Posterior vena cava (tissue), 2 donors: ENCODE measurements at regions not wholly inside any gene's neighbourhood (a gene's known extent, or its start where the extent isn't known, plus 50 kb on each side); places are given as distances from the start of the nearest gene placed in this dataset.
"Not testable (repeated sequence)": the region's sequence is repeated elsewhere in the genome, so short reads cannot be mapped to it uniquely, and the experiment has no call there.

ENCODE experiments used
- DNase-seq: peaks from one replicate; pipeline ENCODE4 v3.0.0-alpha.2; 2020; ENCODE audit warnings: low spot score
- intact Hi-C, 2 donors: fragments of 100-400 bp; cut with DNase I; formaldehyde crosslinking; loops; one replicate each; pipeline versions ENCODE4 v1.14.1 to v1.14.2; 2022 to 2023
- donor health status: DM: yes; HTN: yes; CAD: no.
- donor health status: DM: yes; HTN: yes; CAD: no.

DNA sequence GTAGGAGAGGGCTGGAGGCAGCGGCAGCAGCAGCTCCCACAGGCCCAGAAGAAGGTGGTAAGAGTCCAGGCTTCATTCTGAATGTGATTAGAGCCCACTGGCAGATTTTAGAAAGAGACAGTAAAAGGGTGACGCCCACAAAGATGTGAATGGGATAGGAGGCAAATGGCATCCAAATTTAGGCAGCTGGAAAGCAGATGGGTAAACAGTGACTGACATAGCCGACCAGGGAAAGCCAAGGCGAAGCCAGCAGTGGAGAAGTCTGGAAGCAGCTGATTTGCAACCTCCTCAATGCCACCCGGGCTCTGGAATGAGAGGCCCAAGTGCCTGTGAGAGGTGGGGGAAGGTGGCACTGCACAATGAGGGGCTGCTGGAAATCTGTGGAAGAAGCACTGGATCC lies 103.3 kb downstream of the C5orf15 start:
- peak; percentile 64 for DNase-seq
- intact Hi-C loops = loop anchor here (5.0 to 10.0 kb wide), 2 partner anchors 430 to 753 kb away; no protein-coding TSS in a partner anchor

- DNase-seq = peak; percentile 62
- intact Hi-C loops = loop anchor here (5.0 to 10.0 kb wide), 2 partner anchors 430 to 752 kb away; no protein-coding TSS in a partner anchor
These were observed 103.7 kb downstream of the C5orf15 start for GRCh38 chr5:133864711-133865110.

DNA sequence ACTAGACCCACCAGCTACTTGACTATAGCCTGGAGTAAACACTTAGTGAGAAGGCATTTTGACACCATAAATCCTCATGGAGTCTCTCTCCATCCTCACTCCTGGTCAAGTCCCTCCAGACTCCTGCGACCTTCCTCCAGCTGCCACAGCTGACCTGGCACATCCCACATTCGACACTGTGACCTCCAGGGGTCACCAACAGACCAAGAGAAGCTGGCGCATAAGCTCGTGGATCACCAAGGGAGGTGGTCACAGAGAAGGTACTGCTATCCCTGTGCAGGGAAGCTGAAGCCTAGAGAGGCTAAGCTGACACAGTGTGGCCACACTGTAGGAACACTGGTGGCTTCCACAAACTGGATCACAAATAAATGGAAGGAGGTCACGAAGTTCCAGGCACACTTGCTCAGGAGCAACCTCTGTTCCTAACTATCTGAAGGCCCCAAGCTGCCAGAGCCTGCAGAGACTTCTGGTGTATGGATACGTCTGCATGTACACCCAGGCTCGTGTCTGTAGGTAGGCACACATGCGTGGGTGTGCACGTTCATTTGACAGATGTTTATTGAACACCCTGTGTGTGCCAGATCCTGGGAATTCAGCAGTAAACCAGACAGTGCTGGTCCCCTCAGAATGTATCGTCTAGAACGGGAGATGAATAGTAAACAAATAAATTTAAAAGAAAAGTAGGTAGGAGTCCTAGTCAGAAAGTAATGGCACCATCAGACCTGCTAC lies 104.4 kb downstream of the C5orf15 start:
- peak; percentile 31 for DNase-seq
- intact Hi-C loops = loop anchor here in 1 of 2 donors (10.0 kb wide), 1 partner anchor 429 kb away; no protein-coding TSS in a partner anchor

DNA sequence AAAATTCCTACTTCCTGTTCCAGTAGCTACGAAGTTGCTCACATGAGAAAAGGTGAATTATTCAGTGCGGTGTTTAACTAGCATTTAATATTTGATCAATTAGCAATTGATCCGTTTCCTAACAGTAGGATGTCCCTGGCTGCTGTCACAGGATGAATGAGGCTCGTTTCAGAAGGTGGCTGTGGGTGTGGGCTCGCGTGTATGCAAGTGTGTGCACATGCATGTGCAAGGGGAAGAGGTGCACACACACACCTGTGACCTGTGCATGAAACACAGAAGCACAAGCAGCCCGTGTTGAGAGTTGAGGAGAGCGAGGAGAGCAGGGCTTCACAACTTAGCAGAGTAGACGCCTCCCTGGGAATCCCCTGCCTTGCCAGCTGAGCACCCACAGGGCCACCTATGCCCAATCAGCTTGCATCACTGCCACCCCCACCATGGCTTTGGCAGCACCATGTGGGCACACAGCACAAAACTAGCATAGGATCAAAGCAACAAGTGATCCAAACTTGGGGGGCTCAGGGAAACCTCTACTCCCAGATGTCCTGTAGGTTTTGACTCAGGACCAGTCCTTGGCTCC lies 107.2 kb downstream of the C5orf15 start:
- intact Hi-C loops = loop anchor here in 1 of 2 donors (10.0 kb wide), 1 partner anchor 426 kb away; no protein-coding TSS in a partner anchor
- no peak for DNase-seq

DNA sequence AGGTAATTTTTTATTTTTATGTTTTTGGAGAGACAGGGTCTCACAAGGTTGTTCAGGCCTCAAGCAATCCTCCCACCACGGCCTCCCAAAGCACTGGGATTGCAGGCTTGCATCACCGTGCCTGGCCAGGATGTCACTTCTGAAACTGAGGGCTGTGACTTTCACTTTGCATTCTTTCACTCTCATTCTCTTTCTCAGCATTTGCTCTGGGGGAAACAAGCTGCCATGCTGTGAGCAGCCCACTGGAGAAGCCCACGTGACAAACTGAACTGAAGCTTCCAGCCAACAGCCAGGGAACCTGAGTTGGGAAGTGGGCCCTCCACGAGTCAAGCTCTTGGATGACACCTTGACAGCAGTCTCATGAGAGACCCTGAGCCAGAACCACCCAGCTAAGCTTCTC lies 109.4 kb downstream of the C5orf15 start:
- intact Hi-C loops = no loop called here
- DNase-seq = peak; percentile 25

GRCh38 chr5:133857595-133858313 lies 110.7 kb downstream of the C5orf15 start:
- peak; percentile 54 for DNase-seq
- intact Hi-C loops = not testable (repeated sequence)

DNA sequence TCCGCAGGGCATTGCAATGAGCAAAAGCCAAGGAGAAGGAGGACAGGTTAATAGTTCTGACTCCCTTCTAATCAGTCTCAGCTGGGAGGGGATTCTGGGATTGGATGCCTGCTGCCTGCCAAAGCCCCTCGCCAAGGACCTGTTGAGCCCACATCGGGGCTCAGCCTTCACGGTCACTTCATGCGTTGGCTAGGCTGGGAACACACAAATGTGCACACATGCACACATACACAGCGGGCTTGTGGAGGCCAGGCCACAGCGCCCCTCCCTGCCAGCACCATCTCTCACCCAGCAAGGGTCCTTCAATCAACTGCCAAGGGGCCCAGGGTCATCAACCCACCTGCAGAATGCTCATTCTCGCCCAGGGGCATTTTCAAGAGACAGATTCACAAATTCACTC lies 113.9 kb downstream of the C5orf15 start:
- intact Hi-C loops = no loop called here

GRCh38 chr5:133853646-133854365 lies 114.6 kb downstream of the C5orf15 start:
- intact Hi-C loops = no loop called here
- DNase-seq = no peak

More for the DNA sequence above, 113.9 kb downstream of the C5orf15 start:
- DNase-seq = peak; percentile 46

- DNase-seq = no peak
- intact Hi-C loops = no loop called here
These were observed 116.9 kb downstream of the C5orf15 start for GRCh38 chr5:133851521-133851920.

DNA sequence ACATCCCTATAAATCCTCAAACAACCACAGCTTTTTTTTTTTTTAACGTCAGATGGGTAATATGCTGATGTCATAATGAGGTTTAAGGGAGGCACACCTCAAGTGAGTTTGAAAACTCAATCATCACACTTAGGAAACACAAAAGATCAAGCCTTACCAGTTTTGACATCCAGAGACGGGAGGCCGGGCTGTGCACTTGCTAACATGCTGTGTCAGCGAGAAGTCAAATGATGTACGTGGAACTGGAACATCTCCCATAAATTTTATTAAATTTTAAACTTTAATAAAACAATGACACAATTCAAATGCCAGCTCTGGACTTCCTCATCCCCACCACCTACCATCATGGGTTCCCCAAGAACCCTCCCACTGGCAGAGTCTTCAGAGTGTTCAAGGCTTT lies 117.6 kb downstream of the C5orf15 start:
- intact Hi-C loops = no loop called here

DNA sequence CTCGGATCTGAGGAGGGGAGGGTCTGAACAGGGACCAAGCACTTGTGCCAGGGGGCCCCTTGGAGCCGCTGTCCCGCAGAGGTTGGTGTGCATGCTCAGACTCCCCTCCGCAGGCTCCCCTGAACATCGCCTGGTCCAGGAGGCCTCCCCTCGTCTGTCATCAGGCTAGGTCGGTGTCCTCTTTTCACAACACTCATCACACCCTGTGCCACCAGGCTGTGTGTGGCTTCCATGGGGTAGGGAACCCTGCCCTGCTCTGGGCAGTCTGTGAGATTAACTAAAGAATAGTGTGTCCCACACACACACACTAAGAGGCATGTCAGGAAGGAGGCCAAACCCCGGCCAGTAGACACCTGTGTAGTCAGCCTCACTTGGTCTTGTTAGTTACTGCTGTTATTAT lies 119.3 kb downstream of the C5orf15 start:
- DNase-seq = no peak
- intact Hi-C loops = no loop called here

More for the DNA sequence above, 117.6 kb downstream of the C5orf15 start:
- no peak for DNase-seq

GRCh38 chr5:133848341-133848811 lies 120.0 kb downstream of the C5orf15 start:
- intact Hi-C loops = no loop called here
- DNase-seq = no peak

GRCh38 chr5:133847886-133848285 lies 120.5 kb downstream of the C5orf15 start:
- intact Hi-C loops = no loop called here
- DNase-seq = no peak

DNA sequence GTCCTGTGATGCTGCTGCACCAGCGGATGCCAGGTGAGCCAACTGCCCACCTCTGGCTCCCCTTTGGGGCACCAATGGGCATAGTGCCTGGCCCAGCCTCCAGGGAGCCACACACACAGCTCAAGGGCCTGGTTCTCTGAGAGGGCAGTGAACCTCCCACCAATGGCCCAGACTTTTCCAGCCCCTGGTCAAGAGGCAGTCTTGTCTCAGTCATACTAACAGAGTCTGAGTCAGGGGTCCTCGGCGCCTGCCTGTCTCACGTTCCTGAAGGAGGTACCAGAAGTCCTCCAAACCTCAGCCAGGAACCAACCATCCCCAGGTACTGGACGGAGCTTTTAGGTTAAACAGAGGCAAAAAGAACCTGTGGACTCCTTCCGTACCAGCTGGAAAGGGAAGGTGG lies 121.1 kb downstream of the C5orf15 start:
- DNase-seq = no peak

DNA sequence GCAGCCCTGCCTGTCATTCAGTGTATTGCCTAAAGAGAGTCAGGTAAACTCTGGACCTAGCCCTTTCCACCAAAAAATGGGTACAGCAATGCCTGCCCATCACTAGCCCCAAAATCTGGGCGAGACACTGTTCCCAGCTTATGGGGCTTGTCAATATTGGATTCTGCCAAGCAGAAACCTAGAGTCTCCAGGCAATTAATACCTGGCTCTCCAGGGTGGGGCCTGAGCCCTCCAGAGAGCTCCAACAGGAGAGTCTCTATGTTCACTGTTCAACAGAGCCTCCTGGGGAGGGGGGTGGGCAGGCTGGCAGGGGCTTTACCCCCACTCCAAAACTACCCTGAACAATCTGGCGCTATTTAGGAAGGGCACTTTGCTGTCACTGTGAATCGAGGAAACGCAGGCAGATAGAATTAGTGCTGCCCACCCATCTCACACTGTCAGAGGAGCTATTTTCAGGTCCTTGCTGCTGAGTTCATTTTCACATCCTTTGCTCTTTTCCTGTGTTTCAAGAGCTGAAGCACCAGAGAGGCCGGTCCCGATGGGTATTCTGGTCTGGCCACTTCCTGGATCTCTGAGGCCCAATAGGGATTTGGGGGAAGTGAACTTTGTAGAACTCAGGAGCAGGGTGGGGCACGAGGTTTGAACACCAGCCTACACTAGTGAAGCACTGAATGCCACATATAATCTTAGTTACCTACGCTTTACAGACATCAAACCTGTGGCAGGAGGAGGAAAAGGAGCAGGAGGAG lies 121.8 kb downstream of the C5orf15 start:
- intact Hi-C loops = no loop called here
- DNase-seq = no peak

More for the DNA sequence above, 121.1 kb downstream of the C5orf15 start:
- intact Hi-C loops = no loop called here

DNA sequence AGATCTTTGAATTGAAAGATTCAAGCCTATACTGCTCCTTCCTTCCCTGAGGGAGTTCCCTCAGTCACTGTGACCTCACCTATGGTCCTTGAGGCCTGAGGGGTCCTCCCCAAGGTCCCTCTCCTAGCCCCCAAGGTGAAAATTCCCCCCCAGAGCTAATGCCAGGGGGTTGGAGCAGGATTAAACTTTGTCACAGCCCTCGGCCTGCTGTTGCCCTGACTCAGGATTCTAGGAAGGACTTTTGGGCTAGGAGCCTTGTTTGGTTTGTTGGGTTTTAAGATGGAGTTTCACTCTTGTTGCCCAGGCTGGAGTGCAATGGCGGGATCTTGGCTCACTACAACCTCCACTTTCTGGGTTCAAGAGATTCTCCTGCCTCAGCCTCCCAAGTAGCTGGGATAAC lies 123.2 kb downstream of the C5orf15 start:
- intact Hi-C loops = no loop called here
- no peak for DNase-seq

GRCh38 chr5:133844836-133845235 lies 123.6 kb downstream of the C5orf15 start:
- DNase-seq = no peak
- intact Hi-C loops = no loop called here

- intact Hi-C loops = no loop called here
- DNase-seq = no peak
These were observed 124.5 kb downstream of the C5orf15 start for GRCh38 chr5:133843911-133844310.
